ENCODE measurements at regions not wholly inside any gene's neighbourhood (a gene's known extent, or its start where the extent isn't known, plus 50 kb on each side); places are given as distances from the start of the nearest gene placed in this dataset.
A peak's percentile ranks its signal among the peaks of the same experiment; 100 is the strongest.

DNA sequence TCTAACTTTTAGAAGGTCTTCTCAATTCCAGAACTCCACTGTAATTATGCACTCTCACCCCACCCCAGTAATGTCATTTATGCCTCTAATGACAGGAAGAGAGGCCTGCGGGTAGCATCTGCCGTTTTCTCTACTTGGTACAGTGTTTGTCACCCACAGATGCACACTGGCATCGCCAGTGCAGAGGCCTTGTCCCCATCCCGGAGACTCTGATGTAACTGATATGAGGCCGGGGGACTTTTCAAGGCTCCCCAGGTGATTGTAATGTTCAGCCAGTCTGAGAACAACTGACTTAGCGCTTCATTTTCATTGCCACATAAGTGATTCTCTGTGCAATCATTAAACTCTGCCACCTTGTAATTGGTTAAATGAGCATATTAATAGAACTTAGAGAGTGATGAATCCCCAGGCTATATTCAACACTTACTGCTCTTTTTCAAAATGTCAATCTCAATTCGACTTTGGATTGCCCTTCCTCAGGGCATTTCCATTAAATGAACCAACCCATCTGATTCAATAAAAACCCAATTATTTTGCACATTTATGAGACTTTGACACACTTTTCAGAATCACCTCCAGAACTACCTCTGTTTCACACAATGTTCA is 113.2 kb downstream of the HERPUD2 start:
- DNase-seq (ENCODE audit: low spot score) = no peak

DNA sequence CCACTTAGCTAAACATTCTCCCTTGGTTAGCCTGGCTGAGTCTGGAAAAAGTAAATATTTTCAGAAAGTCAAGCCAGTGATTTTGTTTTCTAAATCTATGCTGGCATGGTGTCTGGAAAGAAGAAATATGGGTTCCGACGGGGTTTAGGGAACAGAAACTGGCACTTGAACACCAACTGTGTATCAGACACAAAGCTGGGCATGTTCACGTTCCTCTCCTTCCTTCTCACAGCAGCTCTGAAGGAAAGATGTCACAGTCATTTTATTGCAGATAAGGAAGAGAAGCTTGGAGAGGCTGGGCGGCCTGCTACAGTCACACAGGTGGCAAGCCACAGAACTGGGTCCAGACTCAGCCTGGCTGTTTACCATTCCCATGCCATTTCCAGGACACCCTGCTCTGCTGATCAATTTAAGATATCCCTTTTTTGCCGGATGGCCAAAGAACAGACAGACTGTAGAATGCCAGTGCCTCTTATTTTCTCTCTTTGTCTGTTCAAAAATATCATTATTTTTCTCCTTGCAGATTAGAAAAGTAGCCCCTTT is 118.8 kb downstream of the HERPUD2 start:
- DNase-seq (ENCODE audit: low spot score) = no peak

DNA sequence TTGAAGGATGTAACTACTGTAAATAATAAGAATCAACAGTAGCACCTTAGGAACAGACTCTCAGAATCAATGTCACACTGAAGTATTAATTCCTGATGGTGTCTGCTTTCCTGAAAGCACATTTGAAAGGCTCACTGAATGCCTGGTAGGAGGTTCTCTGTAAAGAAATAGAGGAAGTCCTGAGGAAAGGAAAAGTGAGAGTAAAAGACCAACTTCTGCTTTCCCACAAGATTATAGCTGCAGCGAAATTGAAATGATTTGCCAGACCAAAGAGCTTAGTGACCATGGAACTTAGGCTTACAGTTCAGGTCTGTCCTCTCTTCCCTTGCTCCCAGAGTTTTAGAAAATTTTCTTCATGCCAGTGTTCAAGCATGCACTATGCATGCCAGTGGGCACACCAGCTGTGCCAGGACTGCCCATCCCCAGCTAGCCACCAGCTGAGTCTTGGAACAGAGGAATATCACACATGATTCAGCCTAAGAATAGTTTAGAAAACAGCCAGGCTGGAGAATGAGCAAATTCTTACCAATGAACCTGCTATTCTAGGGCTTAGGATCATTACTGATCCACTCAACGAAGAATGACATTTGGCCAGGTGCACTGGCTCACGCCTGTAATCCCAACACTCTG is 123.2 kb downstream of the HERPUD2 start:
- no peak for DNase-seq (ENCODE audit: low spot score)

DNA sequence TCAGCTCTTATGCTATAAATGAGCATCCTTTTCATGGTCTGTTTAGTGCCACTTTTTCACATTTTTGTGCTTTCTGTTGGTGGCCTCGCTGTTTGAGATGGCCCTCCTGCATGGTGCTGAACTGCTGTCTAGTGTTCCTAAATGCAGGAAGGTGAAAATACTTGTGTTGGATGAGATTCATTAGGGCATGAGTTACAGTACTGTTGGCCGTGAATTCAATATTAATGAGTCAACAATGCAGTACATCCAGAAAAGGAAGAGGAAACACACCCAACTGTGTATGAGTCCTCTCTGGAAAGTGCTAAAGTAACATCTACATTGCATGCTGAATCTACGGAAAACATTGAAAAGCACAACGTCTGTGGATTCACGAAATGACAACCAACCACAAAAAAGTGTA is 124.0 kb downstream of the HERPUD2 start:
- DNase-seq (ENCODE audit: low spot score) = no peak

DNA sequence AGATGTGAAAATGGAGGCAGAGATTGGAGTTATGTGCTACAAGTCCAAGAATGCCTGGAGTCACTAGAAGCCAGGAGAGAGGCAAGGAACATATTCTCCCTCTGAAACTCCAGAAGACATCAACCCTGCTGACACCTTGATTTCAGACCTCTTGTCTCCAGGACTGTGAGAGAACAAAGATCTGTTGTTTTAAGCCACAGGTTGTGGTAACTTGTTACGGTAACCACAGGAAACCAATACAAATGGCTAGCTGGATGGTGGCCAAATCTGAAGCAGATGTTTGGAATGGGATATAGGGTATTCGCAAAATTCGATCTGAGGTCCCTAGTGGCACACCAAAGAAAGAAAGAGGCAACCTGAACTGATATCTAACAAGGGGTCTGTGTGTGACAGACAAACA is 129.0 kb downstream of the HERPUD2 start:
- DNase-seq (ENCODE audit: low spot score) = no peak

DNA sequence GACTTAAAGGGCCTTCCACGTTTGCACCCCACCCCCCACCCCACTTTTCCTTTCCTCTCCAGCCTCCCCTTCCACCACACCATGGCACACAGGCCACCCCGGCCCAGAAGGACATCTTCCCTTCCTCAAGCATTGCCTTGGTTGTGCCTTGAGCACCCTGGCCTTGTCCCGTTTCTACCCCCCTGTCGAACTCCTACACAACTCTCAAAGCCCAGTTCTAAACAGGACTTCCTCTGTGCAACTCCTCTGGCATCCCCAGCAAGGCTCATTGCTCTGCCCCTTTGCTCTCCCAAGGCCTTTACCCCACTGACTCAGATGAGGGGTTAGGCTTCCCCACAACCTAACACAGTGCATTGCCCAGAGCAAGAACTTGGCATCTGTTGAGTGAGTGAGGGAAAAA is 136.1 kb downstream of the HERPUD2 start:
- DNase-seq (ENCODE audit: low spot score) = no peak

DNA sequence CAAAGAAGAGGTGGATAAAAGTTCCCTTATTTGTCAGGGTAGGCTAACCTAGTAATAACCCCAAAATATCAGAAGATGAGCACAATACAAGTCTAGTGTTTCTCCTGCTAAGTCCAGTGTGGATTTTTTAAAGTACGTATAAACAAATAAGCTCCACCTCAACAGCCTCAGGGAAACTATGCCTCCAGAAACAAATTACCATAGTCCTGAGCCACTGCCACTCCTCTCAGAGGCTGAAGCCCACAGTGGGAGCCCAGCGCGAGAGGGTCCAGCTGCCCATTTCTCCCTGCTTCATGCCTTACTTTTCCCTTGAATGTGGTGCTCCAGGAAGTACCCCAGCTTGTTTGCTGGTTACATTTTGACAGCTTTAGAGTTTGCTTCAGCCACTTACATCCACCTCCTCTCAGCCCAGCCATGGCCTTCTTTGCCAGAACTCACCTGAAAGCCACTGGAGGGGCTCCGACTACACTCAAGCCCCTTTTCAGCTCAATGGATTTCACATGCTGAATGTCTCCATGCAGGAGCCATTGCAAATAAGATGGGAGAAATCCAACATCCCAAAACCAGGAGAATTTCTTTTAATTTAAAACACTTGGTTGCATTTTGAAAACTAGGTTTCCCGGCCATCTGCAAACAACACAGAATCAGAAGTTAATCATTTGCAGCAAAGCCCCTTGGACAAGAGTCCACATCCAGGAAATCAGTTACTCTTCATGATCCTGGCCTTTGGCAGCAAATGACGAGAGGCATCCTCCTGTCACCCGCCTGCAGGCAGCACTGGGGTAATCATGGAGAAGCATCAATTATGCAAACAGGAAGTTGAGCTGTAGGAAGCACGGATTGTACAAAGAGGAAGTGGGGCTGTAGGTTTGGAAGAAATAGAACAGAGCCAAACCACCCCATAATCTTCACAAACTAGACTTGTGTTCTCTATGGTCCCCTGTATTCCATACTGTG is 138.1 kb downstream of the HERPUD2 start:
- no peak for DNase-seq (ENCODE audit: low spot score)

DNA sequence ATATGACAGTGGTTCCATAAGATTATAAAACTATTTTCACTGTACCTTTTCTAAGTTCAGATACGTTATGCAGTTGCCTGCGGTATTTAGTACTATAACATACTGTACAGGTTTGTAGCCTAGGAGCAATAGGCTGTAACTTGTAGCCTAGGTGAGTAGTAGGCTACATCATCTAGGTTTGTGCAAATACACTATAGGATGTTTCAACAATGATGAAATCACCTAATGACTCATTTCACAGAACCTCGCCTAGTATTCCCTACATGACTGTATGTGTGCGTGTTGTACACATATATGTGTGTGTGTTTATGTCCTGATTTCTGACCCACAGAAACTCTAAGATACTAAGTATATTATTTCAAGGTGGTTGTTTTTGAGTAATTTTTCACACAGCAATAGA is 139.0 kb downstream of the HERPUD2 start:
- DNase-seq (ENCODE audit: low spot score) = no peak

DNA sequence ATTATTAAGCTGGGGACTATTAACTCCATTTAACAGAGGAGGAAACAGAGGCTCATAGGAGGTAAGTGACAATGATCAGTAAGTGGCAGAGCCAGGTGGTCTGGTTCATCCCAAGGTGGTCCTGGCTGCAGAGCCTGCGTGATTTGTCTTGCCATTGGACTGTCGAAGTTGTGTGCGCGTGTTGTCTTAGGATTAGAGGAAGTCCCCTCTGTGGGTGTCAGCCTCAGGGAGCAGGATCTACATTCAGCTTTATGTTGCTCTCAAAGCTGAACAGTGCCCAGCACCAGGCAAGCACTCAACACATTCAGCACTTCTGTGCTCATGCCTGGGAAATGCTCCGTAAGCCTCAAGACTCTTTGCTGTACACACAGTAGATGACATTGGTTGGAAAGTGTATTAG is 139.5 kb downstream of the HERPUD2 start:
- no peak for DNase-seq (ENCODE audit: low spot score)

DNA sequence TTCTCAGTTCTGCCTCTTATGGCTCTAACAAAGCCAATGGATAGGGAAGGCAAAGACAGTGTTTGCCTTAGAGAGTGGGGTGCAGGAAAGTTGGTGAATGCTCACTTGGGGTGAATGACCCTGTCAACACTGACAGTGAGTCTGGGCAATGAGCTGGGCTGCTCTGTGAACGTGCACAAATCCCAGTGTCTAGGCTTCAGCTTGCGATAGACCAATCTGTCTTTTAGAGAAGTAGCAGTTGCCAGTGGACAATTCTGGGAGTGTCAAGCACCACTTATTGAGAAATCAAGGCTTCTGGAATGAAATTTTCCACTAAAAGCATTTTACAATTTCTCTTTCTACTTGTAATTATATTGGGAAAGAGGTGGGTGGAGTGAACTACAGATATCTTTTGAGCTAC is 141.4 kb downstream of the HERPUD2 start:
- no peak for DNase-seq (ENCODE audit: low spot score)

DNA sequence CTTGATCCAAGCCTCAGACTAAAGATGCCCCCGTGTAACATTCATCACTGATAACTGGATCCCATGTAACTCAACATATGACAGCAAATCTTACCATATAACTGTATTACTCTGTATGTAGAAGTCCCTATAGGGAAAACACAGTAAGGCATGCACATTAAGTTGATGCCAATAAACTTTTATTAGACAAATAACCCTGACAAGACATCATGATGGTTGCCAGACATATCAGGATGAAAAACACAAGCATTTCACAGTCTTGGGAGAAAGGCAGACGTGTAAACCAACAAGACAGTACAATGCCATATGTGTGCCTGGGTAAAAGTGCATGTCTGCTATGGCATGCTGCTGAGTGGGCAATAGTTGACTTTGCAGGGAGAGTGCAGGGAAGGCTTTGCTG is 142.2 kb downstream of the HERPUD2 start:
- DNase-seq (ENCODE audit: low spot score) = no peak

DNA sequence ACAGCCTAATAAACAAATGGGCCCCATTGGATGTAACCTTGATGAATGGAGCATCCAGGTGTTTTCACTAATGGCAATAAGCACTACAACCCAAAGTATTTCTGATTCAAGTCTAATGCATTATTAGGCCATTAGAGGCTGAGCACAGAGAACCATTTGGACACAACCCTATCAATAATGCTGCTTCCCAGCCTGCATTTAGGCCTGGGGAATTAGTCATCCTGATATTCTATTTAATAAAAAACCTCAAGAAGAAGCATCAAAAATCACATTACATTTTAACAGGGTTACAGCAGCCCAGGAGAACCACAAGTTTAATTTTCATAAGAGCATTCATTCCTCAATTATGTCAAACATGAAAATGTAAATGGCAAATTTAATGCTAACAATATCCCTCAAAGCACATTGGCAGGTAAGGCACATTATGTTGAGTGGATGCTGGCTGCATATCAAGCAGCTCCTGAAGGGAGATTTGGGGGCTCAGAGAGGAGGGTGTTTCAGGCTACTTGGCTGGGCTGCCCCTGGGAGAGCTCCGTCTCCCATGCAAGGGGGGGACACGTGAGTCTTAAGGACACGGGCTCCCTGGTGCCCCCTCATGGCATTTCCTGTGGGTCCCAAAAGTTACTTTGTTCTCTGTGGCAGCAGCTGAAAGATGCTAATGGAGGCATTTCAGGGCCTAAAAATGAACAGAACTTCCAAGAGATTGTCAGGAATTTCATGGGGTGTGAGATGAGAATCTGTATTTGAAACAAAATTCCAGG is 143.4 kb downstream of the HERPUD2 start:
- no peak for DNase-seq (ENCODE audit: low spot score)

DNA sequence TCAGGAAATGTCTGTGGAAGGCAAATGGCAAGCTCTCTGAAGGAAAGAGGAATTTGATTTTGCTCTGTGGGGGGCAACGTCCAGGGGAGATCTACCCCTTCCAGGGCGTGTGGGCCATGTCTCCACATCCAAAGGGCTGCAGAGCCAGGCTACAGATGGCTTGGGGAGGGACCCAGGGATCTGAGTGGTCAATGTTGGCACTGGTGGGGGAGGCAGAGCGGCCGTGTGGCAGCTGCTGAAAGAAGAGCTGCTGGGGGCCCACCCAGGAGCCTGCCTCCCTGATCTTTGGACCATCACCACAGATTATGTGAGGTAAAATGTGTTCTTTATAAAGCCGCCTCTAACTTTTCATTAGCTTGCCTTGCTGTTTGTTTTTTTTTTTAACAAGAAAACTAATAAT is 144.1 kb downstream of the HERPUD2 start:
- no peak for DNase-seq (ENCODE audit: low spot score)

DNA sequence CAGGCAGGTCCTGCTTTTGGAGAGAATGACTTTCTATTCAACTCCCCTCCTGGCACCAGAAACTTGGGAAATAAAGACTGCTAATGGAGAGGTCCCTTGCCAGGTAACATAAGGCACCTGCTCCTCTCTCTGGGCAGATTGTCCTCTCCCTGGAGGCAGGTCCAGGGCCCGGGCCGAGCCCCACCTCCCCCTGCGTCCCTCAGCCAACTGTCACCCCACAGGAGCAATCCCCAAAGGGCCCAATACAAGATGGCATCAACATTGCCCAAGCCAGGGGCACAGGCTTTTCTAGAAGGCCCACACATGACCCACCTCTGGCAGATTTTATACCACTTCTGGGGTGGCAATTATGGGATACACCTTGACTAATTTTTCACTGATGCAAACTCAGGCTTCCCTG is 145.2 kb downstream of the HERPUD2 start:
- DNase-seq (ENCODE audit: low spot score) = no peak

DNA sequence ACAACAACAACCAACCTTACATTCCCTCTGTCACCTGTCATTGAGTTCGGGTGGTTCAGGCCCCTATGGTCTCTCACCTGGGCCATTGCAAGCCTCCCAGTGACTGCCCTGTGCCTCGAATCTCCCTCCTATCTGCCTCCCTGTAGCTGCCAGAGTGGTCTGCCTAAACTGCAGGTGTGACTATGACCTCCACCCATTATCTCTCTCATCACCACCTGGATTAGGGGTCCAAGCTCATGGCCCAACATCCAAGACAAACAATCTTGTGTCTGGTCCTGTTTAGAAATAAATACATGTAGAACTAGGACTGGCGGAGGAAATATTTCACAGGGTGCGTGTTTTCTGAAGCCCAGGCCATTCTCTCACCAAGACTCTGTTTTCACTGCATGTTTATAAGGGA is 146.6 kb downstream of the HERPUD2 start:
- DNase-seq (ENCODE audit: low spot score) = no peak

DNA sequence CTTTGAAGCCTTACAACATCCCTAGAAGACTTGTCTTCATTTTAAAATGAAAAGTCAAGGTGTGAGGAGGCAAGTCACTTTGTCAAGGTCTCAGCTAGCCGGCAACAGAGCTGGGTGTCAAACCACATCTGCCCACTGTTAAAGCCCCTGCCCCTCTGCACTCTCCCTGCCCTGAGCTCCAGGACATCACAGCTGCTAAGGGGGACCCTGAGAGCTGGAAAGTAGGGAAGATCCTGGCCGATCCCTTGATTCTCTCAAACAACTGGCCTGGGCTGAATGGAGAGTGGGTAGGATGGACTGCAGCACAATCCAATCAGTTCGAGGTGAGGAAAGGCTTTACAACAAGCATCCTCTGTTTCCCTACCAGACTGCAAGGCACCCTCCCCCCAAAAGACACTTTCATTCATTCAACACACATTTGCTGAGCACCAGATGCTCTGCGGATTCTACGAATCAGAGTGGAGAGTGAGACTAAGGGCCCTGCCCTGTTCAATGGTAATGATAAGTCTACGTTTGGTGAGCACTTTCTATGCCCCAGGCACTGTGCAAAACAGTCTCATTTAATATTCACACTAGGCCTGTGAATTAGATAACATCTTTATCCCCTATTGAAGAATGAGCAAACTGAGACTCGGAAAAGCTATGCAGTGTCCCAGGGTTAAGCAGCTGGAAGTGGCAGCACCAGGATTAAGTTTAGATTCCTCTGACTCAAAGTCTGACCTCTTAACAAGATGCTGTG is 148.1 kb downstream of the HERPUD2 start:
- DNase-seq (ENCODE audit: low spot score) = no peak

DNA sequence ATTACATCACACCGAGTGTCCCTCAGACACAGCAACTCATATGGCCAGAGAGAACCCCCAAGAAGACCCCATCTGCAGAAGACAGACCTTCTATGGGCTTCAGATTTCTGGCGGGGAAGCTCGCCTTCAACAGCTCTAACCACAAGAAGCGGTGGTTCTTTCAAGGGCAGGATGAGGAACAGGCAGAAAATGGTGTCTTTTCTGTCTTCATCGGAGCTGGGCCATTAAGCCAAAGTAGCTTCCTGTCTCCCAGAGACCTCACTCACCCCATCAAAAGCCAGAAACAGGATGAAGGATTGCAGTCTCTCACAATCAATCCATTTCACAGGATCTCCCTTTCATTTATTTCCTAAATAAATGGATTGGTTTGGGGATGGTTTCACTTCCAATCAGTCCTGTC is 149.1 kb downstream of the HERPUD2 start:
- no peak for DNase-seq (ENCODE audit: low spot score)

DNA sequence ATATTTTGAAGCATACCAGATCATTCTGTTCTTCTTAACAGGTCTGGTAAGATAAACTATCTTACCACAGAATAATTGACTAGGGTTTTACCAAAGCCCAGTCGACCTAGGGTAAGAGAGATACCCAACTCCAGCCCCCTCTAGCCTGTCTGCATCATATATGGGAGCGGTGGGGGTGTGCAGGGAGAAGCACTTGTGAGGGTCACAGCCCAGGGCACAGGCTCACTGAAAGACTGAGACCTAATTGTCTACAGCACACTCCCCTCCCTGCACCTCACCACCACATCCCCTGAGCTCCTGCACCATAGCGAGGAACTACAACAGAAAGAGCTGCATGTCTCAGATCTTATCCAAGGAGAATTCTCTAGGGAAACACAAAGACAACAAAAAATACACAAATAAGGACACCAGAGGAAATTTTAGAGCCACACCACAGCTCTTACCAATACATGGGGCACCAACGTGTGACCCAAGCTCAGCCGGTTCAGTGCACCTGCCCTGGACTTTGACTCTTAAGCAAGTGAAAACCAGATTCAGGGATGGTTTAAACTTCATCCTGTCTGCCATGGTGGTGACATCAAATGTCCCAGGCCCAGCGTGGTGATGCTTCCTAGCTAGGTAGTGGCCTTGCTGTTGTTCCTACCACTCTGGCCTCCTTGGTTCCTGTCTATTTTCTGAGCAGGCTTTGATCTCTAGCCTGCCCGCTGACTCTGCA is 150.8 kb downstream of the HERPUD2 start:
- no peak for DNase-seq (ENCODE audit: low spot score)

DNA sequence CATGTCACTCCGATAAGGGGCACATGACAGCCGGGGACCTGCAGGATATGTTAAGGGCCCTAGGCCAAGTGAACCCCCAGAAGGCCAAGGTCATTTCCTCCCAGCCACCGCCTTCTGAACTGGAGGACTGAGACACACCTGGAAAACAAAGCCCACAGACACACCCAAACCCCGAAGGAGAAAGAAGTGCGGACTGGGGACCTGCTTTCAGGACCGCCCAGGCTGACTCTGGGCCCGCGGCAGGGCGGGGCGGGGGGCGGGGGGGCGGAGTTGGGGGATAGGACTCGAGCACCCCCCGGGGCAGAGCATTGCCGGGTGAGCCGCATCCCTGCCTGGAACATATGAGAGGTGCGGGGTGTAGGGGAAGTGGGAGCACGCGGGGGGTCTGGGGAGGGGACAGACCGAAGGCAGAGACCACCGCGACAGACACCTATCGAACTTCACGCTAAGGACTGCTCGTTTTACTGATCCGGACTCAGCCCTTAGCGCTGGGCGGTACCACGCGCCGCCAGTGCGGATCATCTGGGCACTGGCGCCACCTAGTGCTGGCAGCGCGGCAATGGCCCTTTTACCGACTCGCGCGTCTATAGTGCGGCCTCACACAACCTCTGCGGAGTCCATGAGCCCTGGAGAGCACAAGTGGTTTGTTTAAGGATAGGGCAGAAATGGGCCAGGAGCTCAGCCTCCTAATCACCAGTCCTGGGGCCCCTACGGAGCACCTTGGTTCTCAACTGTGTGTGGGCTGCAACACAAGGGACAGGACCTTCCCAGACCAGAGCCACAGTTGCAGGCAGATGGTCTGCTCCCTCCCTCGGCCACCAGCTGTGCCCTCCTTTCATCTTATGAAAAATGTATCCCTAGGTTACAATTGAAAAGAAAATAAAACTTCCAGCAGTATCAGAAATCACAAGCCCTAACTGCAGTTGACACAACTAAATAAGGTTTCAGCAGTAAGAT is 157.6 kb downstream of the HERPUD2 start:
- DNase-seq (ENCODE audit: low spot score) = peak; percentile 60

DNA sequence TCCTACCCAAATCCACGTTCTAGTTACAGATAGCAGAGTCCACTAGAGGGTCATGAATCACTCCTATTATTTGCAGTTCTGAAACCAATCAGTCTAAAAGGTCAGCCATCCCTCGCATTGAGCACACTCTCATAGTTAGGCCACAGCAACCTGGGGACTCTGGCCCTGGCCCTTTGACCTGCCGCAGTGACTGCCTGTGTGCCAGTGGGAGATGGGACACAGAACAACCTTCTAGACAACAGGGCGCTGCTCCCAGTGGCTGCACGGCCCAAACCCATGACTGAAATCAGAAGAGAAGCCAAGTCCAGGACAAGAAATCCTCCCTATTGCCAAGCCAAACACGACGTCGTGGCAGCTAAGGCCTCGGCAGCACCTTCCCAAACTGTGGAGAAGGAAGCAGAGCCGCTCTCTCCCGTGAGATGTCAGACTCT is 158.5 kb downstream of the HERPUD2 start:
- DNase-seq (ENCODE audit: low spot score) = no peak

Measured in hematopoietic multipotent progenitor cell treated with erythropoietin and hydrocortisone succinate and interleukin-3 and kit ligand, for 17 days (in vitro differentiated cells).